Progenitor cell of endocrine pancreas (in vitro differentiated cells): ENCODE measurements at regions not wholly inside any gene's neighbourhood (a gene's known extent, or its start where the extent isn't known, plus 50 kb on each side); places are given as distances from the start of the nearest gene placed in this dataset.

Experiments used
- DNase-seq: peaks from one replicate; pipeline ENCODE4 v3.0.0; 2021; ENCODE audit warnings: low spot score; ENCODE audit not compliant: unreplicated experiment
- H3K27ac Mint-ChIP-seq: 2 replicates; pipeline ENCODE4 v1.8.0; 2021; ENCODE audit warnings: mild to moderate bottlenecking, moderate library complexity, mixed read lengths
- H3K27me3 Mint-ChIP-seq: 2 replicates; pipeline ENCODE4 v1.8.0; 2021; ENCODE audit warnings: mixed read lengths
- H3K36me3 Mint-ChIP-seq: 2 replicates; pipeline ENCODE4 v1.8.0; 2022; ENCODE audit warnings: mixed read lengths; ENCODE audit not compliant: insufficient read depth
- H3K4me1 Mint-ChIP-seq: 2 replicates; pipeline ENCODE4 v1.8.0; 2021; ENCODE audit warnings: low read depth, mixed read lengths
- H3K4me3 Mint-ChIP-seq: 2 replicates; pipeline ENCODE4 v1.8.0; 2021; ENCODE audit warnings: low read depth, mild to moderate bottlenecking, moderate library complexity, mixed read lengths
- H3K9me3 Mint-ChIP-seq: 2 replicates; pipeline ENCODE4 v1.8.0; 2021; ENCODE audit warnings: low read depth, mixed read lengths
- CTCF ChIP-seq: fragments of 200-600 bp; sonication (generic); IDR thresholded peaks from one replicate; pipeline ENCODE4 v1.5.0; 2021; ENCODE audit warnings: antibody characterized with exemption, mild to moderate bottlenecking; ENCODE audit not compliant: unreplicated experiment

- H3K4me1 Mint-ChIP-seq: peaks cover 5% of the 10 kb centered on the region
- H3K27me3 Mint-ChIP-seq: no peaks in the 10 kb centered on the region
- H3K4me3 Mint-ChIP-seq: no peak overlapping the region
- no peak for DNase-seq
- no peak overlapping the region for H3K27ac Mint-ChIP-seq
- no peaks in the 10 kb centered on the region for H3K9me3 Mint-ChIP-seq
- TF ChIP-seq CTCF: no peak
- no peaks in the 10 kb centered on the region for H3K36me3 Mint-ChIP-seq
Observed at GRCh38 chr9:71582347-71582746, 186.0 kb downstream of the CEMIP2 start.

DNA sequence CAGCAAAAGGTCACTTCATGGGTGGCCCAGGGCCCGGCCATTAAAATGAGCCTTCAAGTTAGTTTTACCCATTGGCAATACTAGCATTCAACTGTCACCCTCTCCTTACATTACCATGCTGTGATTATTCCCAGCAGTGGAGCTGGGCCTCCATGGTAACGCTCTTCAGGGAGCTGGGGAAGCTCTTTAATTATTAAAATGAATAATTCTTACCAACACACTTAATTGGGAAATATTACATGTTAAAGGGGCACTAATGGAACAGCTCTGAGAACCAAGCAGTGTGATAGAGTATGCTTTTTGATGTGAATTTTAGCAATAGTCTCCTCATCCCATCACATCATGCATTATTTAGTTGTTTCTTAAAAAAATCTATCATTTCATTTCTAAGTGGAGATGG is 187.2 kb downstream of the CEMIP2 start:
- Mint-ChIP-seq H3K27ac (no peak overlapping the region), H3K4me3 (no peak overlapping the region), H3K36me3 (no peaks in the 10 kb centered on the region), H3K27me3 (no peaks in the 10 kb centered on the region), H3K9me3 (no peaks in the 10 kb centered on the region), H3K4me1 (peaks cover 5% of the 10 kb centered on the region)
- no peak for TF ChIP-seq CTCF
- DNase-seq: no peak

GRCh38 chr9:71571186-71571585 is 197.1 kb downstream of the CEMIP2 start:
- Mint-ChIP-seq H3K27ac (no peak overlapping the region), H3K4me1 (peaks cover 5% of the 10 kb centered on the region), H3K9me3 (no peaks in the 10 kb centered on the region), H3K27me3 (no peaks in the 10 kb centered on the region), H3K4me3 (no peak overlapping the region), H3K36me3 (no peaks in the 10 kb centered on the region)
- DNase-seq: no peak
- no peak for TF ChIP-seq CTCF

DNA sequence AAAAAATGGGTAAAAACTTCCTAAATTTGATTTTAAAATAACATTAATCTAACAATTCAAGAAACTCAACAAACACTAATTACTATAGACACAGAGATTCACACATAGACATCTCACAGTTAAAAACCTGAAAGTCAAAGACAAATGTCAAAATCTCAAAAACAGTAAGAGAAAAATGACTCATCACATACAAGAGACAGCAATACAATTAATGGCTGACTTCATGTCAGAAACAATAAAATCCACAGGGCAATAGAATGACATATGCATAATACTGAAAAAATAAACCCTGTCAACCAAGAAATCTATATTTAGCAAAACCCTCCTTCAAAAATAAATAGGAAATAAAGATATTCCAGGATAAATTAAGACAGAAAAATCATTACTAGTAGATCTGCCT is 200.4 kb downstream of the CEMIP2 start:
- H3K27me3 Mint-ChIP-seq: no peaks in the 10 kb centered on the region
- no peak for DNase-seq
- H3K4me3 Mint-ChIP-seq: no peak overlapping the region
- H3K36me3 Mint-ChIP-seq: no peaks in the 10 kb centered on the region
- no peaks in the 10 kb centered on the region for H3K9me3 Mint-ChIP-seq
- no peak for TF ChIP-seq CTCF
- H3K27ac Mint-ChIP-seq: no peak overlapping the region
- H3K4me1 Mint-ChIP-seq: peaks cover 14% of the 10 kb centered on the region

DNA sequence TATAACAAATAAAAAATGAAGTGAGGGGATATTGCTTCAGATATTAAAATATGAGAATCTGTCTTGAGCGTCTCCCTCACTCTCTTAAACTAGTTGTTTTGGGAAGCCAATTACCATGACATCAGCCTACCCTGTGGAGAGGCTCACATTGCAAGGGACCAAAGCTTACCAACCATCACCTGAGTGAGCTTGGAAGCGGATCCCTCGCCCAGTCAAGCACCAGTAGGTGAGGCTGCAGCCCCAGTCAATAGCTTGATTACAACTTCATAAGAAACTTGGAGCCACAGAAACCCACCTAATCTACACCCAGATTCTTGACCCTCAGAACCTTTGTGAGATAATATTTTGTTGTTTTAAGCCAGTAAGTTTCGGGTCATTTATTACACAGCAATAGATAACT is 206.2 kb downstream of the CEMIP2 start:
- no peak for DNase-seq
- no peak for TF ChIP-seq CTCF
- H3K4me3 Mint-ChIP-seq: no peak overlapping the region
- H3K4me1 Mint-ChIP-seq: peaks cover 24% of the 10 kb centered on the region
- H3K36me3 Mint-ChIP-seq: no peaks in the 10 kb centered on the region
- H3K27me3 Mint-ChIP-seq: no peaks in the 10 kb centered on the region
- H3K9me3 Mint-ChIP-seq: no peaks in the 10 kb centered on the region
- H3K27ac Mint-ChIP-seq: no peak overlapping the region
